ENCODE measurements at regions not wholly inside any gene's neighbourhood (a gene's known extent, or its start where the extent isn't known, plus 50 kb on each side); places are given as distances from the start of the nearest gene placed in this dataset.

- no peak for TF ChIP-seq POLR2A (IDR thresholded peaks at IDR 0.05; ENCODE audit: low read length)
- no peak for TF ChIP-seq GATA1 (IDR thresholded peaks at IDR 0.05; ENCODE audit: low read depth, low read length)
Observed at GRCh38 chr11:13160806-13161205, 116.8 kb upstream of the BMAL1 start.

Measured in erythroblast (primary cell).